SIG-M5 (cell line): ENCODE measurements at regions not wholly inside any gene's neighbourhood (a gene's known extent, or its start where the extent isn't known, plus 50 kb on each side); places are given as distances from the start of the nearest gene placed in this dataset.
"Not testable (repeated sequence)": the region's sequence is repeated elsewhere in the genome, so short reads cannot be mapped to it uniquely, and the experiment has no call there.

Source experiments
- DNase-seq: peaks from one replicate; lab custom pipeline; 2025; lab: John Stamatoyannopoulos, UW

DNA sequence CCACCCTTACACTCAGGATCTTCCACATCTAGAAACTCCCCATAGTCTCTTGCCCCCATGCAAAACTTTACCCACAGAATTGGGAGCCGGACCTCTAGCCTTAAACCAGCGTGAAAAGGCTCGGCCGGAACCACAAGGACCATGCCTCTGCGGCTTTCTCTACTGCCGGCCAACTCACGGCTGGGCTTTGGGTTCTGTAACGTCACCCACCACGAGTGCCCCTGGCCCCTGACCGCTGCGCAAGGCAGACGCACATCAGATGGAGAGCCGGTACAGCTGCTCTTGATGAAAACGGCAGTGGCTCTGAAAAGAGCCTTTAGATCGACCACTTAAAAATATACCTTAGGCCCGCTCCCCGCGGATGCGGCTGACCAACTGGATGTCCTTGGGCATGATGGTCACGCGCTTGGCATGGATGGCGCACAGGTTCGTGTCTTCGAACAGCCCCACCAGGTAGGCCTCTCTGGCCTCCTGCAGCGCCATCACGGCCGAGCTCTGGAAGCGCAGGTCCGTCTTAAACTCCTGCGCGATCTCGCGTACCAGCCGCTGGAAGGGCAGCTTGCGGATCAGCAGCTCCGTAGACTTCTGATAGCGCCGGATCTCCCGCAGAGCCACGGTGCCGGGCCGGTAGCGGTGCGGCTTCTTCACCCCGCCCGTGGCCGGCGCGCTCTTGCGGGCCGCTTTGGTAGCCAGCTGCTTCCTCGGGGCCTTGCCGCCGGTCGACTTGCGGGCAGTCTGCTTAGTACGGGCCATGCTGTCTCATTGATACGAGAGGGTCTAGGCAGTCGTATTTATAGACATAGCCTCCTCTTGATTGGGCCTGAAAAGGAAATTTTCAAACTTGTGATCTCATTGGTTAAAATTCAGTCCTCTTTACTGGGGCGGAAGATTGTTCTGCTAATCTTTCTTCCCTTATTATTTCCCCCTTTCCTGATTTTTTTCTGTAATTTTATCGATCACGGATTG, 66.3 kb downstream of the FAM72C start:
- peak; percentile 47 for DNase-seq

DNA sequence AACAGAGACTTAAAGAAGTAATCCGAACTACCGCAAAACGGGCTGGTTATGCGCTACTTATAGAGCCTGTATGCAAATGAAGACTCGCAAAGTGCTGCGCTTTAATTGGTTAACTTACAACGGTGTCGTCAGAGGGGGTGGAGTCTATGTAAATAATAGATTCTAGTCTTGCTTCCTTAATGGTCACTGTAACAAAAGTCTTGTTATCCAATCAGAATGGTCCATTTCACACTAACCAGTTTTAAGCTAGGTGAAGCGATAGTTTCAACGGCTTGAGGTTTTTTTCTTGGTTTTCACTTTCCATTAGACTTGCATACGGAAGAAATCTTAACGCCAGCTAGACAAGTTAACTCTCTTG, 67.2 kb downstream of the FAM72C start:
- DNase-seq, result not testable (repeated sequence)

DNA sequence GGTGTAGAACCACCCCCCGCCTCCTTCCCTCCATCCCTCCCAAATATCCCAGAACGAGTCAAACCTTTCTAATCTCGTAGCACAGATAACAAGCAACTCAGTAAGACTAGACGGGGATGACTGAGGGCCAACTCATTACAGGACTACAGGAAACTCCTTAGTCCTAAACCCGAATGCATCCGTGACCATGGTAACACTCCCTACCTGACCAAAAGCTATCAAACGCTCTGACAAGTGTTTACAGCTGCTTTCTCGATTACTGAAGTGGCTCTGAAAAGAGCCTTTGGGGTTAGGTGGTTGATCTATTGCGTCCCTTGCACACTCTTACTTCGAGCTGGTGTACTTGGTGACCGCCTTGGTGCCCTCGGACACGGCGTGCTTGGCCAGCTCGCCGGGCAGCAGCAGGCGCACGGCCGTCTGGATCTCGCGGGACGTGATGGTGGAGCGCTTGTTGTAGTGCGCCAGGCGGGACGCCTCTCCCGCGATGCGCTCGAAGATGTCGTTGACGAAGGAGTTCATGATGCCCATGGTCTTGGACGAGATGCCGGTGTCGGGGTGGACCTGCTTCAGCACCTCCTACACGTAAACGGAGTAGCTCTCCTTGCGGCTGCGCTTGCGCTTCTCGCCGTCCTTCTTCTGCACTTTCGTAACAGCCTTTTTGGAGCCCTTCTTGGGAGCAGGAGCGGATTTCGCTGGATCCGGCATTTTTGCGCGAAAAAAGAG, 67.7 kb downstream of the FAM72C start:
- not testable (repeated sequence) for DNase-seq

DNA sequence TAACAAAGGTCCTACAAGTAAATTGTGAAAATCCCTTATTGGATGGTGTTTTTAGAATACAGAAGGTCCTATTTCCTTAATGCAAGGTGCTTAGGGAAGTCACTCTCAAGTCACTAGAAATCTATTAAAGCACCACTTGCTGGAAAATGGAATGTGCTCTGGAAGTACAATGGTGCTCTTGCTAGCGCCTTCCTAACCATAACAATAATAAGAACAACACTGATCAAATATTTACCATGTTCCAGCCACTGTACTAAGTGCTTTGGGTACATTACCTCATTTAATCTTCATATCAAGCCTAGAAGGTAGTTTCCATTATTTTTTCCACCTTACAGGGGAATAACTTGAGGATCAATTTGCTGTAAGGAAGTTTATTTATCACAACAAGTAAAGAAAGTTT, 75.4 kb downstream of the FAM72C start:
- DNase-seq, result not testable (repeated sequence)

DNA sequence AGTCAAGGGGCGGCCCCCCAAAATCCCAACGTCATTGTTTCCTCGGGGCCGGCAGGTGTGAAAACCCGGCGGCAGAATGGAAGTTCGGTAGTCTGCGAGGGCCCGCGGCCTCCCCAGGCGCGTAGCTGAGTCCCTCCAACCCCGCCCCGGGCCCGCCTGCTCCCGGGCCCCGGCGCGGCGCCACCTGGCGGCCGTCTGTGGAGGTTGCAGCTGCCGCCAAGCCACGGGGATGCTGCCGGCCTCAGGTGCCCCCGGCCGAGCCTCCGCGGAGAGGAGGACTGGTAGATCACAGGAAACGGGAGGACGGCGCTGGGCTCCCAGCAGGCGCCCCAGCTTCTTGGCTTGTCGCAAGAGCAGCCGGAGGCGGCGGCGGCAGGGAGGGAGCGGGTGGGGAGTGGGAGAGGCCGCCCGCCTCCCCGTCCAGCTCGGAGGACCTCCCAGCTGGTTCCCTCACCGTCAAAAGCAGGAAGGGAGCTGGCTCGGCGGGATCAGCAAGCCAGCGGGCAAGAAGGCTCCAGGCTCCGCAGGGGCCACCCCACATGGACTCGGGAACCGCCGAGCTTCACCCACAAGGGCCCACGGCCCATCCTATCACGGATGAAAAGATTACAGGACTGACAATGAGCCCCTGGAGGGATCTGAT, 86.7 kb downstream of the FAM72C start:
- not testable (repeated sequence) for DNase-seq

DNA sequence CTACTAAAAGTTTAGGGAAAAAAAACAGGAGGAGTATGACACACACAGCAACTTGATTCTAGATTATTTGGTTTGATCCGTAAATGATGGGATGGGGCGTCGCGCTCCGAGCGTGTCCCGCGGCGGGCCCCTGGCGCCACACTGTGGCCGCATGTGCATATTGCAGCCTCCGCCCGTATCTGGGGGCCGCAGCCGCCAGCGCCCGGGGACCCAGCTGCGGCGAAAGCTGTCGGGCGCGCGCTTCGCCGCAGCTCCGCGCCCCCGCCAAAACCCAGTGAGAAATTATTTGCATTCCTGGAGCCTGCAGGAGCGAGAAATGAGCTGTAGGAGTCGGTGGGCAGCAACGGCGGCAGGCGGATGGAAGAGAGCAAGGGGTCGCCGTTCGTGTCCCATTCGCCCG, 87.3 kb downstream of the FAM72C start:
- not testable (repeated sequence) for DNase-seq

DNA sequence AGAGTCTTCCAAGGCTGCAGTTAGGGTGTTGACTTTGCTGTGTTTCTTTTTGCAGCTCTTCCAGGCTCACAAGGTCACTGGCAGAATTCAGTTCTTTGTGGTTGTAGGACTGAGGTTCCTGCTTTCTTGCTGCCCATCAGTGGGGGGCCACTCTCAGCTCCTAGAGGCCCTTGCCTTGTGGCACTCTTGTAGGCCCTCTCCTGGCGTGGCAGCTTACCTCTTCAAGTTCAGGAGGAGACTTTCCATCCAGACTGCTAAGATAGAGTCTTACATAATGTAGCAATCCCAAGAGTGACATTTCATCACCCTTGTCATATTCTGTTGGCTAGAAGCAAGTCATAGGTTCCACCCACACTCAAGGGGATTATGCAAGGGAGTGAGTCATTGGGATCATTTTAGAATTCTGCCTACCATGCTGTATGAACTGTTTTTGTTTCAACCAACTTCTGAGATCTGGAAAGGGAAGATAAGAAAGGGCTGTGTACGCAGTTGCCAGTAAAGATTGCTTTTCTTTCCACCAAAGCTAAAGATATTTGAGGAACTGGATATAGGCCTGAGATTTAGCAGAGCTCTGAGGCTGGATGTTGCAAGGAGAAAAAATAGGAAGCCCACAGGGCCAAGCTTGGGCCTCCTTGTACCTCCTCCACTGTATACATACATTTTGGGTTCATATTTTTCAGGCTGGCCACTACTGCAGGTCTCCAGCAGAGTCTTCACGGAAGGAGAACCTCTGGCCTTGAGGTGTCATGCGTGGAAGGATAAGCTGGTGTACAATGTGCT, 91.8 kb downstream of the FAM72C start:
- not testable (repeated sequence) for DNase-seq

DNA sequence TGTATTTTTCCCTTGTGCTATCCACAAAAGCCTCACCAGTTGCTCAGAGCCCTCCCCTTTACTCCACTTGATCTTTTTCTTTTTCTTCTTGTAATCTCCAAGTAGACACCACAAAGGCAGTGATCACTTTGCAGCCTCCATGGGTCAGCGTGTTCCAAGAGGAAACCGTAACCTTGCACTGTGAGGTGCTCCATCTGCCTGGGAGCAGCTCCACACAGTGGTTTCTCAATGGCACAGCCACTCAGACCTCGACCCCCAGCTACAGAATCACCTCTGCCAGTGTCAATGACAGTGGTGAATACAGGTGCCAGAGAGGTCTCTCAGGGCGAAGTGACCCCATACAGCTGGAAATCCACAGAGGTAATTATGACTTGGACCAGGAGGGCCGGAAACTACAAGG, 95.8 kb downstream of the FAM72C start:
- not testable (repeated sequence) for DNase-seq

DNA sequence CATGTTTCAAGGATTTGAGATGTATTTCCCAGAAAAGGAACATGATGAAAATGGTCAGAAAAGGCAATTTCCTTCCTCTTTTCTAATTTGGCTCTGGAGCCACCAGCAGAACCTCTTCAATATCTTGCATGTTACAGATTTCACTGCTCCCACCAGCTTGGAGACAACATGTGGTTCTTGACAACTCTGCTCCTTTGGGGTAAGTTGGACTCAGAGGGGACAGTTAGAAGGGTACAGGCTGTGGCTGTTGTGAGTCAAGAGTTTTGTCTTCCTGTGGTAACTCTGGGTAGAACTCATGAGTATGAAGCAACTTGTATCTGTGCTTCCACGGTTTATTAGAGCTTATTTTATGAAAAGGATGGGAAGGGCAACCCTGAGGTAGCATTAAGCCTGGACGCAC, 97.2 kb downstream of the FAM72C start:
- not testable (repeated sequence) for DNase-seq

DNA sequence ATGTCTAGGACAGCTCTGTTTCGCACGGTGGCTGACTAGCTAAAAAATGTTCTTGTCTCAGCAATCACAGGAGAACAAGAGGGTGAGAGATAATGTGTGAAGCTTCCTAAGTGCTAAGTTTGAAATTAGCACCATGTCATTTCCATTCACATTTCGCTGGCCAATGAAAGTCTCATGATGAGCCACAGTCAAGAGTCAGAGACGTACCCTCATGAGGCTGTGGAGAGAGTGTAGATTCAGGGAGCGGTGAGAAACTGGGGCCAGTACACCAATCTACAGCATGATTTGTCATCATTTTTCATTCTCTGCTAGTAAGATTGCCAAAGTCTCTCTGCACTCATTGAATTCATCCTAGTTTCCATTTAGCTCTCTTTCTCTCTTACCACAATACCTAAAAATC, 98.1 kb downstream of the FAM72C start:
- DNase-seq, result not testable (repeated sequence)

DNA sequence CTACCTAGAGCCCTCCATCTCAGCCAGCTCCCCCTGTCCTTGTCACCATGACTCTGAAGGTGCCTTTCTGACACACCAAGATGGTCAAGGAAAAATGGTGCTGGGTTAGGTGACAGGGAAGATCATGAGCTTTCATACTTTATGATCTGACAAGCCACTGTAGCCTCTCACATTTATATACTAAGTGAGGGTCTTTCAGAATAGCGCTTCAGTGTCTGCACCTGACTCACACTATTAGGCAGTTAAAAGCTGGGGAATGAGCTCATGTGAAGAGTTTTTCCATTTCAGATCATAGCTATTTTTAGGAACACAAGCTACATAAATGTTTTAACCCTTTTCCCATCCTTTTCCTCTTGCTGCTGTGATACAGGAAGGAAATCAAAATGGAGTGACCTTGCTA, 101.4 kb downstream of the FAM72C start:
- not testable (repeated sequence) for DNase-seq

DNA sequence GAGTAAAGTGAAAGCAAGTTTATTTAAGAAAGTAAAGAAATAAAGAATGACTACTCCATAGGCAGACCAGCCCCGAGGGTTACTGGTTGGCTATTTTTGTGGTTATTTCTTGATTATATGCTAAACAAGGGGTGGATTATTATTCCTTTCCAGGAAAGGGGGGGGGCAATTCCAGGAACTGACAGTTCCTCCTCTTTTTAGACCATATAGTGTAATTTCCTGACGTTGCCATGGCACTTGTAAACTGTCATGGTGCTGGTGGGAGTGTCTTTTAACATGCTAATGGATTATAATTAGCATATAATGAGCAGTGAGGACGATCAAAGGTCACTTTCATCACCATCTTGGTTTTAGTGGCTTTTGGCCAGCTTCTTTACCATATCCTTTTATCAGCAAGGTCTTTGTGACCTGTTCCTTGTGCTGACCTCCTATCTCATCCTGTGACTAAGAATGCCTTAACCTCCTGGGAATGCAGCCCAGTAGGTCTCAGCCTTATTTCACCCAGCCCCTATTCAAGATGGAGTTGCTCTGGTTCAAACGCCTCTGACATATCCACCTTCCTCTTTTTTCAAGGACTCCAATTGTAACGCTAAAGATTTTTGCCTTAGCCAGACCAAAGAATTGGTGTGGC, 104.1 kb downstream of the FAM72C start:
- not testable (repeated sequence) for DNase-seq

DNA sequence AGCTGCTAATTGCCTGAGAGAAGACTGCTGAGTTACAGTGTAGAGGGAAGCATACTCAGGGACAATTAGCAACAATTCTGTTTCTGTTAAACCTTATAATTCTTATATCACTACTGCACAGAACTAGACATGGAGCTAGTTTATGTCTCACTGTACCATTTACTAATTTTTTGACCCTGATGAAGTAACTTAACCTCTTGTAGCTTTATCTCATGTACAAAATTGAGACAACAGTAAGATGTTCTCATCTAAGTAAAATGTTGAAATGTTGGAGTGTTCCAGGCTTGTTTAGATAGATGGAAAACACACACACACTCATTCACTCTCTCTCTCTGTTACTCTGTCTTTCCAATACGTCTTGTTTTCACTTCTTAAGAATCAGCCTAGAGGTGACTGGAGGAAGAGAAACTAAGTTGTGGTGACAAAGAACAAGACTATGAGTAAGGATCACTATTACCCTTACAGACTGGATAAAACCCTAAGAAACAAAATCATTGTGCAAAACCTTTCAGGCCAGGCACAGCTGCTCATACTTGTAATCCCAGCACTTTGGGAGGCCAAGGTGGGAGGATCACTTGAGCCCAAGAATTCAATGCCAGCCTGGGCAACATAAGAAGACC, 107.8 kb downstream of the FAM72C start:
- DNase-seq, result not testable (repeated sequence)

DNA sequence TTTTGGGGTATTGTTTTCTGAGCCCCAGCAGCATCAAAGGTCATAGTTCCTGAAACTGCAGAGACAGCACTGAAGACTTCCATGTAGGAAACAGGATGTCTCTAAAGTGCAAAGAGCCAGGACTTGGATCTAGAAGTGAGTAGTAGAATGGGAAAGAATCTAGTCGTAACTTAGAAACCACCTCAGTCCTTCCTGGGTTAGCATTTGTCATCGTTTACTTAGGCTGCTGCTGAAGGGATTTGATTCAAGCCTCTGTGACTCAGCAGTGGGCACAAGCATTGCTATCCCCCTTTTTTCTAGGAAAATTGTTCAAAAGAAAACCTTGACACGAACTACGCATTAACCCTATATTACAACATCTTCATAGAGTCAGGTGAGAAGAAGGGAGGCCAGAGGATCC, 109.1 kb downstream of the FAM72C start:
- not testable (repeated sequence) for DNase-seq

DNA sequence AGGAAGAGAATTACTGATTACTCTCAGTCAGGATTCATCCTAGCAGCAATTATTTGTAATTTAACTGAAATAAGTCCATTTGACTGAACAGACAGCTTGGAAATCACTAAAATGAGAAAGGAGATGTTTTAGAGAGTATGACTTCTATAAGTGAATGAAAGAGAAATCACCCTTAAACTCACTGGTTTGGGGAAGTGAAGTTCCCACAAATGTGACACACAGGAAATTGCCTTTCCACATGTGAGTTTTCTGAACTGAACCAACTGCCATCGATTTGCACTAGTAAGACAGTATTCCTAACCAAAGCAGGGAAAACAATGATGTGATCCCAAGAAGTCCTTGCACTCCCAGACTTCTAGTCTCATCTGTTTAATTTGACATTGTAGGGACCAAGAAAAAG, 110.5 kb downstream of the FAM72C start:
- not testable (repeated sequence) for DNase-seq

DNA sequence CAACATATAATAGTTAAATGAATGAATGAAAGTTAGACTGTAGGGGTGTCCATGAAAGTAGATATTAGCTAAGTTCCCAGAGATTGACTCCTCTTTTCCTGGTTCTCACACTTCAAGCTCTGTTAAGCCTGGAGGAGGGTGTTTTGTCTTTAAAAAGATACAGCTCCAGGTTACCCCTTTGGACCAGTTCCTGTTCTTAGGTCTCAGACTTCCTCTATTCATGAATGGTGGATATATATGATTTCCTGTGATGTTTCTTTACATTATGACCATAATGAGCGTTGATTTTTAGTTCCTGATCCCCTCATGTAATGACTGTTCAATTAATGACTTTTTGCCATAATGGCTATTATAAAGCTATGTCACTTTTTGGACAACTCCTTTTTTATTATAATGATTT, 115.9 kb downstream of the FAM72C start:
- DNase-seq, result not testable (repeated sequence)

DNA sequence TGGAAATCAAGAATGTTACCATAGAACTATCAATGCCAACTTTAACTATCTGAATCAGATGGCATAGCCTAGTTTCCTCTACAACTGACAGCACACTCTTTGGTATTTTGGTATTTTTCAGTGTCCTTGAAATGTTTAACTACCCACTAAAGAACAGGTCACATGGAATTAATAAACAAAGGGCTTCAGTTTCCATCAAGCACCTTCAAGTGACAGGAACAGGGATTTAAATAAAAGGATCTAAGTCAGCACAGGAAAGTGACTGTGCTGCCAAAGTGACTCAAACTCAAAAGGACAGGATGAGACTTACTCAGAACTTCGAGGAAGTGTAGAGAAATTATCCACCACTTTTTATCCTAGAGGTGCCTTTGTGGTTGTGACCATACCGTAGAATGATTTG, 117.7 kb downstream of the FAM72C start:
- not testable (repeated sequence) for DNase-seq

DNA sequence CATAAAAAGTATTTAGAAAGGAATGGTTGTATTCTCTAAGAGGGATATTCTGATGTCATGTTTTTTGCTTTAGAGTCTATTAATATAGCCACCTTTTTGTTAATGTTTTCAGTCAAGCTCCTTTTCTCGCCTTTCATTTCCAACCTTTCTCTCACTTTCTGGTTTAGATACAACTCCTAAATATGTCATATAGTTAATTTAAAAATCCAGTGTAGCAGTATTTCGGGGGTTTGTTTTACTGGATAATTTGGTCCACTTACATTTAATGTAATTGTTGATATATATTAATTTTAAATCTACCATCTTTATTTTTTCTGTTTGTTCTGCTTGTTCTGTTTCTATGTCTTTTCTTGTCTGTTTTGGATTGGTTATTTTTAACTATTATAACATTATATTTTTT, 121.1 kb downstream of the FAM72C start:
- not testable (repeated sequence) for DNase-seq

DNA sequence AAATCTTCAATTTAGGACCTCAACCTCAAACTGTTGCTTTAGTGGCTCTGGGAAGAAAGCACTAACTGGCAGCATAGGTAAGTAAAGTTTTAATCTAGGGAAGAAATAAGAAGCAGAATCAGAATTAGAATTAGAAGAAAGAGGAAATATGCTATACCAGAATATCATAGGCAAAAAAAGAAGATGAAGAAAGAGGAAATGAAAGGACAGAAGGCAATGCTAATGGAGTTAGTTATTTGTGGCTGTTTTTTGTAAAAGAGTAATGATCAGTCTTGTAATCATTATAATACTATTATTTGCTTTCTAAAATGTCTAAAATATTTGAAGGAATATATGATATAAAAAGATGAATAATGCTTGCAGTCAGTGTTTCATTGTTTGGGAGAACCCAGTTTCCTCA, 122.9 kb downstream of the FAM72C start:
- DNase-seq, result not testable (repeated sequence)

DNA sequence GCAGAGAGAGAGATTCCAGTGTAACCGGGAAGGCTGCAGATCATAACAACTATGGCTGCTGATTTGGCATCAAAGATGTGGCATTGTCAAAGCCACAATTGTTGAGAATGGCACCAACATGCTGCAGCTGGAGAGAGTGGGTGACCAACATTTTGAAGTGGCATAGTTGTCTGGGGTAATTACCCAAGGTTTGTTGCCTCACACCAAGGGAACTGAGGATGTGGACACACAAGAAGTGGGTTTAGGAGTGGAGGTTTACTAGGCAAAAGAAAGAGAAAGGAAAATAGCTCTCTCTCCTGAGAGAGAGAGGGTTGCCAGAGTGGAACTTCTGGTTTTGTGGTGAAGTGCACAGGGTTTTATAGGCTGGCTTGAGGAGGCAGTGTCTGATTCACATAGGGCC, 126.6 kb downstream of the FAM72C start:
- DNase-seq, result not testable (repeated sequence)

DNA sequence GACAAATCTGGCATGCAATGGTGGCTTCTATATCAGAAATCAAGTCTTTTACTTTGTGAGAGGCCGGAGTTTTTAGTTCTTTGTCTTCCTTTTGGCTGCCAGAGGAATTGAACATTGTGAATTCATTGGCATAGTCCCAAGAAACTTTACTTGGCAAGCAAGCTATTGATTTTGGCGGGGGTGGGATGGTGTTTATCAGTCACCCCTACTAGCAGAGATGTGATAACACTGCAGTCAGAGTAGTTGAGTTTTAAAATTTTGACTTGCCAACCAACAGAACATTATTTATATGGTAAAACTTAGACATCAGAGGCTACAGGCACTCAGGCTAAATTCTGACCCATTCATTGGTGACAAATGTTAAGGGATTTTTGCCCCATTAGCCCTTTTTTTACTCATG, 129.7 kb downstream of the FAM72C start:
- not testable (repeated sequence) for DNase-seq
